A549 (cell line): ENCODE measurements at regions not wholly inside any gene's neighbourhood (a gene's known extent, or its start where the extent isn't known, plus 50 kb on each side); places are given as distances from the start of the nearest gene placed in this dataset.

Source experiments
- BHLHE40 ChIP-seq: IDR thresholded peaks from 2 replicates; pipeline ENCODE4 v1.6.1; 2012; ENCODE audit warnings: low read depth, low read length, inconsistent platforms
- CEBPB ChIP-seq, 2 experiments: fragments of >200 bp in 1 of 2; sonication (Bioruptor Twin) in 1 of 2; formaldehyde crosslinking in 1 of 2; IDR thresholded peaks; 2 replicates each; pipeline ENCODE4 v1.6.1; 2012 to 2016
- EP300 ChIP-seq, 2 experiments: fragments of >200 bp; sonication (Bioruptor Twin); formaldehyde crosslinking; IDR thresholded peaks; 2 replicates in 1 of 2; 3 replicates in 1 of 2; pipeline ENCODE4 v1.6.1; 2016 to 2017
- HDAC2 ChIP-seq: fragments of 200-600 bp; sonication (generic); IDR thresholded peaks from 2 replicates; pipeline ENCODE4 v1.6.1; 2016
- JUNB ChIP-seq: fragments of >200 bp; sonication (Bioruptor Twin); formaldehyde crosslinking; IDR thresholded peaks from 2 replicates; pipeline ENCODE4 v1.6.1; 2016
- MAX ChIP-seq: IDR thresholded peaks from 2 replicates; pipeline ENCODE4 v1.6.1; 2012
- MAZ ChIP-seq: fragments of 150-350 bp; IDR thresholded peaks from 2 replicates; pipeline ENCODE4 v1.6.1; 2014; ENCODE audit warnings: antibody characterized with exemption, low read depth, low read length, borderline replicate concordance
- POLR2A ChIP-seq: IDR thresholded peaks from 2 replicates; pipeline ENCODE4 v1.6.1; 2012; ENCODE audit warnings: mild to moderate bottlenecking, low read length
- REST ChIP-seq: fragments of 200-600 bp; sonication (generic); IDR thresholded peaks from 2 replicates; pipeline ENCODE4 v1.6.1; 2016; ENCODE audit warnings: antibody characterized with exemption, mild to moderate bottlenecking, moderate library complexity
- TF ChIP-seq, protein P1 (sequence below): fragments of >200 bp; sonication (Bioruptor Twin); formaldehyde crosslinking; IDR thresholded peaks from 3 replicates; pipeline ENCODE4 v1.5.1; 2016
- TF ChIP-seq, protein P2 (sequence below): fragments of 250-450 bp; sonication (Bioruptor Pico); IDR thresholded peaks from 2 replicates; pipeline ENCODE4 v1.5.0; 2021; ENCODE audit warnings: mild to moderate bottlenecking, moderate library complexity, borderline replicate concordance

- no peak for TF ChIP-seq EP300 (IDR thresholded peaks at IDR 0.05)
- TF ChIP-seq, protein P1, sequence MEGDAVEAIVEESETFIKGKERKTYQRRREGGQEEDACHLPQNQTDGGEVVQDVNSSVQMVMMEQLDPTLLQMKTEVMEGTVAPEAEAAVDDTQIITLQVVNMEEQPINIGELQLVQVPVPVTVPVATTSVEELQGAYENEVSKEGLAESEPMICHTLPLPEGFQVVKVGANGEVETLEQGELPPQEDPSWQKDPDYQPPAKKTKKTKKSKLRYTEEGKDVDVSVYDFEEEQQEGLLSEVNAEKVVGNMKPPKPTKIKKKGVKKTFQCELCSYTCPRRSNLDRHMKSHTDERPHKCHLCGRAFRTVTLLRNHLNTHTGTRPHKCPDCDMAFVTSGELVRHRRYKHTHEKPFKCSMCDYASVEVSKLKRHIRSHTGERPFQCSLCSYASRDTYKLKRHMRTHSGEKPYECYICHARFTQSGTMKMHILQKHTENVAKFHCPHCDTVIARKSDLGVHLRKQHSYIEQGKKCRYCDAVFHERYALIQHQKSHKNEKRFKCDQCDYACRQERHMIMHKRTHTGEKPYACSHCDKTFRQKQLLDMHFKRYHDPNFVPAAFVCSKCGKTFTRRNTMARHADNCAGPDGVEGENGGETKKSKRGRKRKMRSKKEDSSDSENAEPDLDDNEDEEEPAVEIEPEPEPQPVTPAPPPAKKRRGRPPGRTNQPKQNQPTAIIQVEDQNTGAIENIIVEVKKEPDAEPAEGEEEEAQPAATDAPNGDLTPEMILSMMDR = no peak
- no peak for TF ChIP-seq HDAC2
- TF ChIP-seq POLR2A = no peak
- no peak for TF ChIP-seq JUNB
- no peak for TF ChIP-seq MAX
- TF ChIP-seq REST = no peak
- no peak for TF ChIP-seq BHLHE40
- TF ChIP-seq, protein P2, sequence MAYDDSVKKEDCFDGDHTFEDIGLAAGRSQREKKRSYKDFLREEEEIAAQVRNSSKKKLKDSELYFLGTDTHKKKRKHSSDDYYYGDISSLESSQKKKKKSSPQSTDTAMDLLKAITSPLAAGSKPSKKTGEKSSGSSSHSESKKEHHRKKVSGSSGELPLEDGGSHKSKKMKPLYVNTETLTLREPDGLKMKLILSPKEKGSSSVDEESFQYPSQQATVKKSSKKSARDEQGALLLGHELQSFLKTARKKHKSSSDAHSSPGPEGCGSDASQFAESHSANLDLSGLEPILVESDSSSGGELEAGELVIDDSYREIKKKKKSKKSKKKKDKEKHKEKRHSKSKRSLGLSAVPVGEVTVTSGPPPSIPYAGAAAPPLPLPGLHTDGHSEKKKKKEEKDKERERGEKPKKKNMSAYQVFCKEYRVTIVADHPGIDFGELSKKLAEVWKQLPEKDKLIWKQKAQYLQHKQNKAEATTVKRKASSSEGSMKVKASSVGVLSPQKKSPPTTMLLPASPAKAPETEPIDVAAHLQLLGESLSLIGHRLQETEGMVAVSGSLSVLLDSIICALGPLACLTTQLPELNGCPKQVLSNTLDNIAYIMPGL (CRISPR knock-in tag) = no peak
- TF ChIP-seq MAZ = no peak
- no peak for TF ChIP-seq CEBPB (IDR thresholded peaks at IDR 0.05)
These were observed 358.7 kb upstream of the EMCN start for GRCh38 chr4:100876546-100876945.
